ENCODE measurements at regions not wholly inside any gene's neighbourhood (a gene's known extent, or its start where the extent isn't known, plus 50 kb on each side); places are given as distances from the start of the nearest gene placed in this dataset.

- TF ChIP-seq POLR2AphosphoS5 (IDR thresholded peaks at IDR 0.05; ENCODE audit: low read depth, low read length), result no peak
- TF ChIP-seq, protein P1, sequence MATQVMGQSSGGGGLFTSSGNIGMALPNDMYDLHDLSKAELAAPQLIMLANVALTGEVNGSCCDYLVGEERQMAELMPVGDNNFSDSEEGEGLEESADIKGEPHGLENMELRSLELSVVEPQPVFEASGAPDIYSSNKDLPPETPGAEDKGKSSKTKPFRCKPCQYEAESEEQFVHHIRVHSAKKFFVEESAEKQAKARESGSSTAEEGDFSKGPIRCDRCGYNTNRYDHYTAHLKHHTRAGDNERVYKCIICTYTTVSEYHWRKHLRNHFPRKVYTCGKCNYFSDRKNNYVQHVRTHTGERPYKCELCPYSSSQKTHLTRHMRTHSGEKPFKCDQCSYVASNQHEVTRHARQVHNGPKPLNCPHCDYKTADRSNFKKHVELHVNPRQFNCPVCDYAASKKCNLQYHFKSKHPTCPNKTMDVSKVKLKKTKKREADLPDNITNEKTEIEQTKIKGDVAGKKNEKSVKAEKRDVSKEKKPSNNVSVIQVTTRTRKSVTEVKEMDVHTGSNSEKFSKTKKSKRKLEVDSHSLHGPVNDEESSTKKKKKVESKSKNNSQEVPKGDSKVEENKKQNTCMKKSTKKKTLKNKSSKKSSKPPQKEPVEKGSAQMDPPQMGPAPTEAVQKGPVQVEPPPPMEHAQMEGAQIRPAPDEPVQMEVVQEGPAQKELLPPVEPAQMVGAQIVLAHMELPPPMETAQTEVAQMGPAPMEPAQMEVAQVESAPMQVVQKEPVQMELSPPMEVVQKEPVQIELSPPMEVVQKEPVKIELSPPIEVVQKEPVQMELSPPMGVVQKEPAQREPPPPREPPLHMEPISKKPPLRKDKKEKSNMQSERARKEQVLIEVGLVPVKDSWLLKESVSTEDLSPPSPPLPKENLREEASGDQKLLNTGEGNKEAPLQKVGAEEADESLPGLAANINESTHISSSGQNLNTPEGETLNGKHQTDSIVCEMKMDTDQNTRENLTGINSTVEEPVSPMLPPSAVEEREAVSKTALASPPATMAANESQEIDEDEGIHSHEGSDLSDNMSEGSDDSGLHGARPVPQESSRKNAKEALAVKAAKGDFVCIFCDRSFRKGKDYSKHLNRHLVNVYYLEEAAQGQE (IDR thresholded peaks at IDR 0.05; ENCODE audit: insufficient read depth in 1 of 2, low read depth in 2 of 2, low read length in 2 of 2), result no peak
- TF ChIP-seq TAF1 (IDR thresholded peaks at IDR 0.05; ENCODE audit: borderline replicate concordance, insufficient read depth, low read length), result no peak
- TF ChIP-seq SIN3A (IDR thresholded peaks at IDR 0.05; ENCODE audit: borderline replicate concordance, insufficient read depth, low read length), result no peak
- no peak for TF ChIP-seq FOXP2 (optimal IDR thresholded peaks at IDR 0.05; ENCODE audit: borderline replicate concordance, extremely low read depth, extremely low read length, insufficient read depth)
Measured at GRCh38 chr2:123566291-123566946, 458.7 kb upstream of the CNTNAP5 start.
